ES-I3 (cell line): ENCODE measurements at regions not wholly inside any gene's neighbourhood (a gene's known extent, or its start where the extent isn't known, plus 50 kb on each side); places are given as distances from the start of the nearest gene placed in this dataset.

Source experiments
- H3K36me3 ChIP-seq: 2 replicates; pipeline ENCODE4 v1.6.1; 2013; ENCODE audit warnings: mild to moderate bottlenecking, low read length, control low read depth, moderate library complexity; ENCODE audit not compliant: insufficient read depth
- H3K4me1 ChIP-seq: 2 replicates; pipeline ENCODE4 v1.6.1; 2013; ENCODE audit warnings: mild to moderate bottlenecking, control low read depth, low read length; ENCODE audit not compliant: insufficient read depth
- H3K9ac ChIP-seq: 2 replicates; pipeline ENCODE4 v1.6.1; 2013; ENCODE audit warnings: low read depth, mild to moderate bottlenecking, low read length, moderate library complexity
- H3K9me3 ChIP-seq: 2 replicates; pipeline ENCODE4 v1.6.1; 2013; ENCODE audit warnings: mild to moderate bottlenecking, low read length, moderate library complexity; ENCODE audit not compliant: control insufficient read depth, insufficient read depth

DNA sequence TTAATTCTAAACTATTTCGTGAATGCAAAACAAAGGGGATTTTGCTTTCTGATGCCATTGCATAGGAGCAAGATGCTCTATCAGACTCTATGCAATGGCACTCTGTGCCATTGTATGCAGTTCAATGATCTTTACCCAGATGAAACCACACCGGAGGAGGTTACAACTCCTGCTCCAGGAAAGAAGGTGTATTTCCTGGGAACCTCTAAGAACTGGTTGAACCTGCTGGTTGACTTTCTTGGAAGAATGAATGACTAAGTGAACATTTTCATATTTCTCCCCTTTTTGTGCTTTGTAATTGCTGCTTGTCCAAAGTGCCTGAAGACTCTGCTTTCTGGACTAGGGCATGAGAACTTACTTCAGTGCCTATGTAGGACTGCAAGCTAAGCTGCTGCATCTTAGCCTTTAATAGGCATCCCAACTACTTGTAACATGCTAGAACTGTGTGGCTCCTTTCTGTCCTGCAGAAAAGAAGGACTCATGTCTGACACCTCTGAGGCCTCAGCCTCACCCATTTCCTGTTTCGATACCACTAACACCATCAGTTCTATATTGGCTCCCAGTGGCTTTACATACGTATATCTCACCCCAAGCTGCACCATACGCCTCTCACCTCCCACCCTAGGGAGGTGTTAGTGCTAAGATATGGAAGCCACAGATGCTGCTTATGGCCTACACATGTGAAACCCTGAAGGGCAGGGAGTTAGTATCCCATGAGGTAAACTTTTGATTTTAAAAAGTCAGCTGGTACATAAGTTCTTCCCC is 193.5 kb upstream of the CNOT2 start:
- Histone ChIP-seq H3K36me3 (no peaks in the 10 kb centered on the region), H3K9ac (no peak overlapping the region), H3K9me3 (no peaks in the 10 kb centered on the region), H3K4me1 (peaks cover 9% of the 10 kb centered on the region)

DNA sequence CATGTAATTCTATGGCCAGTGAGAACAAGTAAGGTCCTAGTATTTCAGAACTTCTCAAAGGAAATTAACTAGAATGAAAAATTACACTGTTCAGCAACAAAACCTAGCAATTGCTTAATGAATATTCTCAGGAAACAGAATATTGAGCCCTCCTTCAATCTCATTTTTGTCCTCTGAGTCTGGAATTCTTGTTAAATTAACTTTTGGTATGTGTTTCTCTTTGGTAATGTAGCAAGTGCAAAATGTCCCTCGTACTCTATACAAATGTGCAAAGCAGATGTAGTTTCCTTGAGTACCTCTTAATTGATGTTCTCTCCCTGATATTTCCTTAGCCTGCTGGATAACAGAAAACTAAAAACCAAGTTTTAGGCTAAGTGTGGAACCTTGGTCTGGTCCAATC is 190.8 kb upstream of the CNOT2 start:
- Histone ChIP-seq H3K9ac (no peak overlapping the region), H3K36me3 (no peaks in the 10 kb centered on the region), H3K9me3 (no peaks in the 10 kb centered on the region), H3K4me1 (peaks cover 9% of the 10 kb centered on the region)

DNA sequence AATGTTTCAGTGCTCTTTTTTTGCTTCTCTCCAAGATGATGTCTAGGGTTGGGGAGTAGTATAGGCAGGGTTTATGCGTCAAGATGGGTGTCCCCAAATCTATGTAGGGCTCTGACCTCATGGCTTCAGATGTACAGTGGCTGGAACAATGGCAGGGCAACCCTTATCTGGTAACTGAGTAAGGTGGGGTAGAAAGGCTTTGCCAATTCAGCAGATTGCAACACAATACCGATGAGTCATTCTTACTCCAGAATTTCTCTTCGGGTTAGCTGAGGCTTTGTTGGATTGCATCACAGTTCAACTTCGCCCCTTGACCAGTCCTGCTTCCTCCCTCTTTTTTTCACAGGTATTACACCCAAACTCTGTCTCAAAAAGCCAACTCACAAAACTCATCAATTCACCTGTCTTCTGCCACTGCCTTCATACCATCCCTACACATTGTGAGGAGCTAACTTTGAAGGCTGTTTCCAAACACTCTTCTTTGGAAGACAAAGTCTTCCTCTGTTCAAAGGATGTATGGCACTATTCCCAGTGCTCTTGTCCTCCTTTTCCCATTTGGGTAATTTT is 190.2 kb upstream of the CNOT2 start:
- no peaks in the 10 kb centered on the region for H3K36me3 ChIP-seq
- no peaks in the 10 kb centered on the region for H3K9me3 ChIP-seq
- H3K9ac ChIP-seq, result no peak overlapping the region
- peaks cover 9% of the 10 kb centered on the region for H3K4me1 ChIP-seq

DNA sequence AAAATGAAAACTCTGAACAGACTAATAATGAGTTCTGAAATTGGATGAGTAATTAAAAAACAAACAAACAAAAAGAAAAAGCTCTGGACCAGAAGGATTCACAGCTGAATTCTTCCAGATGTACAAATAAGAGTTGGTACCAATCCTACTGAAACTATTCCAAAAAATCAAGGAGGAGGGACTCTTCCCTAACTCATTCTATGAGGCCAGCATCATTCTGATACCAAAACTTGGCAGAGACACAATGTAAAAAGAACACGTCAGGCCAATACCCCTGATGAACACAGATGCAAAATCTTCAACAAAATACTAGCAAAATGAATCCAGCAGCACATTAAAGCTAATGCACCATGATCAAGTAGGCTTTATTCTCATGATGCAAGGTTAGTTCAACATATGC is 183.9 kb upstream of the CNOT2 start:
- H3K4me1 ChIP-seq, result no peaks in the 10 kb centered on the region
- no peaks in the 10 kb centered on the region for H3K9me3 ChIP-seq
- no peak overlapping the region for H3K9ac ChIP-seq
- no peaks in the 10 kb centered on the region for H3K36me3 ChIP-seq

DNA sequence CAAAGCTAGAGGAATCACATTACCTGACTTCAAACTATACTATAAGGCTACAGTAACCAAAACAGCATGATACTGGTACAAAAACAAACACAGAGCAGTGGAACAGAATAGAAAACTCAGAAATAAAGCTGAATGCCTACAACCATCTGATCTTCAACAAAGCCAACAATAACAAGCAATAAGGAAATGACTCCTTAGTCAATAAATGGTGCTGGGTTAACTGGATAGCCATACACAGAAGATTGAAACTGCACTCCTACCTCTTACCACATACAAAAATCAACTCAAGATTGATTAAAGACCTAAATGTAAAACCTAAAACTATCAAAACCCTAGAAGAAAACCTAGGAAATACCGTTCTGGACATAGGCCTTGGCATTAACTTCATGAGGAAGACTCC is 182.6 kb upstream of the CNOT2 start:
- no peaks in the 10 kb centered on the region for H3K4me1 ChIP-seq

DNA sequence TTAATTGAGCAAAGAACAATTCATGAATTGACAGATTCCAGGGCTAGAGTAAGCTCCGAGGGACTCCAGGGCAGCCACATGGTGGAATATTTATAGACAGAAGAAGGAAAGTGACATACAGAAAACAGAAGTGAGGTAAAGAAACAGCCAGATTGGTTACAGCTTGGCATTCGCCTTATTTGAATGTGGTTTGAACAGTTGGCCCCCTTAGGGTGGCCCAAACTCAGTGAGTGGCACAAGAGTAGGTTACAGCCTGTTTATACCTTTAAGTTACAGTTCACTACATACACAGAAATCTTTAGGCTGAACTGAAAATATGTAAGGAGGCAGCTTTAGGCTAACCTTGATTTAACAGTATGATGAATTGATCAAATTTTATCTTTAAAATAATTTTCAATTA is 174.5 kb upstream of the CNOT2 start:
- no peak overlapping the region for H3K9ac ChIP-seq
- H3K36me3 ChIP-seq, result no peaks in the 10 kb centered on the region
- no peaks in the 10 kb centered on the region for H3K9me3 ChIP-seq
- H3K4me1 ChIP-seq, result peaks cover 16% of the 10 kb centered on the region

More for the DNA sequence above, 182.6 kb upstream of the CNOT2 start:
- no peak overlapping the region for H3K9ac ChIP-seq
- no peaks in the 10 kb centered on the region for H3K9me3 ChIP-seq
- no peaks in the 10 kb centered on the region for H3K36me3 ChIP-seq

DNA sequence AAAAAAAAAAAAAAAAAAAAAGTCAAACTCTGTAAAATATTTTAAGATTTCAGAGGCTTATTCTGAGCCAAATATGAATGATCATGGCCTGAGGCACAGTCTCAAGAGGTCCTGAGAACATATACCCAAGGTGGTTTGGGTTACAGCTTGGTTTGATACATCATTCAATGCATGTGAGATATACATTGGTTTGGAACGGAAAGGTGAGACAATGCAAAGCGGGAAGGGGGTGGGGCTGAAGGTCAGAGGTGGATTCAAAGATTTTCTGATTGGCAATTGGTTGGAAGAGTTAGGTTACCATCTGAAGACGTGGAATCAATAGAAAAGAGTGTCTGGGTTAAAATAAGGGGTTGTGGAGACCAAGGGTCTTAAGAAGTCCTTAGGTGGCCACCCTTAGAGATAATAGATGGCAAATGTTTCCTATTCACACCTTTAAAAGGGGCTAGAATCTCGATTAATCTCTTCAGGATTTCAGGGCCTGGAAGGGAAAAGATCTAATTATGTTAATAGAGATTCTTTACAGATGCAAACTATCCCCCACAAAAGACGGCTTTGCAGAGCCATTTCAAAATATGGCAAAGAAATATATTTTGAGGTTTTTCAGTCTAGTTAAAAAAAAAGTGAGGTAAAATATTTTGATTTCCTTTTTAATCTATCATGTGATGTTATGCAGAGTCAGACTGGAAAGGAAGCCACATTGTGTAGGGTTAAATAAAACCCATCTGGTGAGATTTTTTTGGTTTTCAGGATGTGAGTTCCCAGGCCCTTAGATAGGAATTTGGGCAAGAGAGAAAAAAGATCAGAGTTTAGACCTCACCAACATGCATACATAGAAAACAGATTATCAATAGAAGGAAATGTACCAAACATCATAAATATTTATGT is 173.8 kb upstream of the CNOT2 start:
- H3K9ac ChIP-seq, result no peak overlapping the region
- H3K9me3 ChIP-seq, result no peaks in the 10 kb centered on the region
- H3K4me1 ChIP-seq, result peaks cover 16% of the 10 kb centered on the region
- H3K36me3 ChIP-seq, result no peaks in the 10 kb centered on the region

DNA sequence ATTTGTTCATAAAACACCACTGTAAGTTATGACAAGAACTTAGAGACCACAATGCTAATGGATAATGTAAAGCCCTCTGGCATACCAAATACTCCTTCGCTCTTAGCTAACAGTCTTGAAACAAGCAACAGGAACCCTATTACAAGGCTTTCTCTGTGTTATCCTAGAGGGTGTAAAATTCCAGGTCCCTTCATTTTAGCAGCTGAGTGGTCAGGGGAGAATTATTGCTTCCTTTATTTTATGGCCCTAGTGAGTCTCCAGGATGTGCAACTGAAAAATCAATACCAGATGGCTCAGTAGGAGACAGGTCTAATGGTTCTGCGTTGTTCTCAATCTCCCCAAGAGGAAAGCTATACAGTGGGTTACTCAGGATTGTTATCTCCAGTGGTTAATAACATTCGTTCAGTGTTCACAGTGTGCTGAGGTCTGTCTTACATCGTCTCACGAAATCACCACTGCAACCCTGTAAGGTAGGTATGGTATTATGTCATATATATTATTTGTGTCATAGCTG is 172.7 kb upstream of the CNOT2 start:
- H3K4me1 ChIP-seq, result peaks cover 16% of the 10 kb centered on the region
- H3K9me3 ChIP-seq, result no peaks in the 10 kb centered on the region
- no peak overlapping the region for H3K9ac ChIP-seq
- H3K36me3 ChIP-seq, result no peaks in the 10 kb centered on the region

DNA sequence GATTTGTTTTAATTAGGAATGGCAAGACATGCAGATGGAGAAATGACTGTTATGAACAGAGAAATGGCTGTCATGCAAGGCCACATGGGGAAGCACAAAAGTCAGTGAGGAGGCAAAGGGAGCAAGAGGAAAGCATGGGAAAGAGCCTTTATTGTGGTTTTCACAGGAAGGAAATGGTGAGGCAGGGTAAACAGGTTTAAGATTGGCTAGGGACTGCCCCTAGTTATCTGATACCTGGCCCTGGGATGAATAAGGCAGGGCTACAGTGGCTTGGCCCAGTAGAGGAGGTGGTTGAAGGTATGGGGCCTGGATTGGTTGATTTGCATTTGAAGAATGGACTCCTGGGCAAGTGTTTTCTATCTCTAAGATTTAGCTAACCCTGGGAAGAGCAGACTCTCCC is 168.7 kb upstream of the CNOT2 start:
- Histone ChIP-seq H3K9ac (no peak overlapping the region), H3K36me3 (no peaks in the 10 kb centered on the region), H3K9me3 (no peaks in the 10 kb centered on the region), H3K4me1 (peaks cover 15% of the 10 kb centered on the region)

DNA sequence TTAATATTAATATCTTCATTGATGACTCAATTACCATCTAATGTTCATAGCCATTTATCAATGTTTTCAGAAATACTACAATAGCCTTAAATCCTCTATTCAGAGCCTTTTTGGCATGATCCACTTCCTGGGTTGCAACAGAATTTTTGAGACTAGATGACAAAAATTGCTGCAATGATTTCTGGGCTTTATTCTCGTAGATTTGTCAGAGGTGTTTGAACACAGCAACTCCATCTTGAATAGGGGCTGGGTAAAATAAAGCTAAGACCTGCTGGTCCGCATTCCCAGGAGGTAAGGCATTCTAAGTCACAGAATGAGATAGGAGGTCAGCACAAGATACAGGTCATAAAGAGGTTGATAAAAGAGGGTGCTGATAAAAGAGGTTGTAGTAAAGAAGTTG is 165.8 kb upstream of the CNOT2 start:
- H3K36me3 ChIP-seq, result no peaks in the 10 kb centered on the region

DNA sequence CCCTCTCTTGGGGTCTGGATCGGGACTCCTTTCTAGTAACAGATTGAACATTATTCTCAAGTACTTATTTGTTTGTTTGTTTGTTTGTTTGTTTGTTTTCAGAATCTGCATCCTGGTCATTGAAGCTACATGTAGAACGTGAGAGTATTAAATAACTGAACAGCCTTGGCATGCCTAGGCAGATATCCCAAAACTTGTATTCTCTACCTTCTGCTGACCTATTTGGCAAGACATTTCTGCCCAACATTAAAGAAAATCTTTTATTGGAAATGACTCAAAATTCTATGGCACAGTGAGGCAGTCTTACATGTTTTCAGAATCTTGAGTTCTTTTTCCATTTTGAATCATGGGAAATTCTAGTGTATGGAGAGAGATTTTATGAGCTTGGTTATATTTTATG is 165.1 kb upstream of the CNOT2 start:
- Histone ChIP-seq H3K9ac (no peak overlapping the region), H3K4me1 (no peaks in the 10 kb centered on the region), H3K9me3 (no peaks in the 10 kb centered on the region), H3K36me3 (no peaks in the 10 kb centered on the region)

More for the DNA sequence above, 165.8 kb upstream of the CNOT2 start:
- no peaks in the 10 kb centered on the region for H3K4me1 ChIP-seq
- no peak overlapping the region for H3K9ac ChIP-seq
- H3K9me3 ChIP-seq, result no peaks in the 10 kb centered on the region

DNA sequence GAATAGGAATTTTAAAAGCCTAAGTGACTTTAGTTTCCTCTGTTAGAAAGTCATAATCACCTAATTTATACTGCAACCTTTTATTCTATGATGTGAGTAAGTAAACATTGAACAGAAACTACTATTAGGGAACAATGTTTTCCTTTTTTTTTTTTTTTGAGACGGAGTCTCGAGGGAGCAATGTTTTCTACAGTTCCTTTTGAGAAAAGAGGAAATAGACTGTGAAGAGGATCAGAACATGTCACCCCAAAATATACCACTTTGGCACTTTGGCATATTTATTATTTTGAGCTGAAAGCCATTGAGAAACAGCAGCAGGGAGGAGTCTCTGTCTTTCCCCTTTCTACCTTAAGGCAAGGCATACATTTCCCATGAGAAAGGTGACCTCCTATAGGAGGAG is 162.7 kb upstream of the CNOT2 start:
- Histone ChIP-seq H3K9ac (no peak overlapping the region), H3K4me1 (no peaks in the 10 kb centered on the region), H3K9me3 (no peaks in the 10 kb centered on the region), H3K36me3 (no peaks in the 10 kb centered on the region)

DNA sequence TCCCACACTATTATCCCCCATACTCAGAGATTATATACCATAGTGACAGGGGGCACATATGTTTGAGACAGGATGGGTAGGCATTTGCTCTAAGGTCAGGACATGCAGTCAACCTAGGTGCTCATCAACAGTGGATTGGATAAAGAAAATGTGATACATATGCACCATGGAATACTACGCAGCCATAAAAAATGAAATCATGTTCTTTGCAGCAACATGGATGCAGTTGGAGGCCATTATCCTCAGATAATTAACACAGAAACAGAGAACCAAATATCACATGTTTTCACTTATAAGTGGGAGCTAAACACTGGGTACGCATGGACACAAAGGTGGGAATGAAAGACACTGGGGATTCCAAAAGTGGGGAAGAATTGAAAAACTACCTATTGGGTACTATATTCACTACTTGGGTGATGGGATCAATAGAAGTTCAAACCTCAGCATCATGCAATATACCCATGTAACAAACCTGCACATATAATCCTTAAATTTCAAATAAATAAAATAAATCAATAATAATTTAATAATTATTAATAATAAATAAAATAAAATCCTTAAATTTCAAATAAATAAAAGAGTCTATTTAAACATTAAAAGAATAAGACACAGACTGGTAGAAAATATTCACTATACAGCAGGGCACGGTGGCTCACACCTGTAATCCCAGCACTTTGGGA is 160.1 kb upstream of the CNOT2 start:
- H3K4me1 ChIP-seq, result no peaks in the 10 kb centered on the region
- H3K9me3 ChIP-seq, result no peaks in the 10 kb centered on the region
- no peaks in the 10 kb centered on the region for H3K36me3 ChIP-seq
- no peak overlapping the region for H3K9ac ChIP-seq

DNA sequence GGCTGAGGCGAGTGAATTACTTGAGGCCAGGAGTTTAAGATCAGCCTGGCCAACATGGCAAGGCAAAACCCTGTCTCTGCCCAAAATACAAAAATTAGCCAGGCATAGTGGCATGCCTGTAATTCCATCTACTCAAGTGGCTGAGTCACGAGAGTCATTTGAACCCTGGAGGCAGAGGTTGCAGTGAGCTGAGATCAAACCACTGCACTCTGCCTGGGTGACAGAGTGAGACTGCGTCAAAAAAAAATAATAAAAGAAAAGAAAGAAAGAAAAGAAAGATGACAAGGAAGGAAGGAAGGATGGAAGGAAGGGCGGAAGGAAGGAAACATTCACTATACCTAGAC is 159.6 kb upstream of the CNOT2 start:
- no peaks in the 10 kb centered on the region for H3K9me3 ChIP-seq
- H3K9ac ChIP-seq, result no peak overlapping the region
- H3K4me1 ChIP-seq, result no peaks in the 10 kb centered on the region
- H3K36me3 ChIP-seq, result no peaks in the 10 kb centered on the region
